Small intestine (tissue), 7 donors: ENCODE measurements at regions not wholly inside any gene's neighbourhood (a gene's known extent, or its start where the extent isn't known, plus 50 kb on each side); places are given as distances from the start of the nearest gene placed in this dataset.

Source experiments
- DNase-seq, 2 donors: peaks; one replicate each; pipeline versions ENCODE4 v3.0.0 to v3.0.0-alpha.2; 2013
- FAIRE-seq: peaks from 2 replicates; lab custom pipeline; 2012; peaks lifted over from hg19 to GRCh38; lab: Jason Lieb, UNC
- H3K27ac ChIP-seq, 3 donors: one replicate each; pipeline ENCODE4 v1.5.1; 2013; ENCODE audit warnings: low read length in 2 of 3, mild to moderate bottlenecking in 2 of 3, control low read depth in 1 of 3, inconsistent platforms in 1 of 3, low read depth in 1 of 3, moderate library complexity in 1 of 3
- H3K27me3 ChIP-seq, 3 donors: one replicate each; pipeline ENCODE4 v1.6.1; 2013; ENCODE audit warnings: low read length in 3 of 3, inconsistent platforms in 1 of 3; ENCODE audit not compliant: control insufficient read depth in 3 of 3, insufficient read depth in 3 of 3
- H3K36me3 ChIP-seq, 3 donors: one replicate each; pipeline ENCODE4 v1.6.1; 2013; ENCODE audit warnings: low read length in 3 of 3, inconsistent platforms in 1 of 3, low read depth in 1 of 3, mild to moderate bottlenecking in 1 of 3, moderate library complexity in 1 of 3; ENCODE audit not compliant: control insufficient read depth in 3 of 3, insufficient read depth in 2 of 3
- H3K4me1 ChIP-seq, 3 donors: one replicate each; pipeline ENCODE4 v1.6.1; 2013; ENCODE audit warnings: low read length in 2 of 3, inconsistent platforms in 1 of 3, low read depth in 1 of 3, mild to moderate bottlenecking in 1 of 3, moderate library complexity in 1 of 3; ENCODE audit not compliant: control insufficient read depth in 3 of 3, insufficient read depth in 2 of 3
- H3K4me3 ChIP-seq, 3 donors: one replicate each; pipeline ENCODE4 v1.5.1; 2013; ENCODE audit warnings: low read length in 3 of 3, control low read depth in 1 of 3, inconsistent platforms in 1 of 3, low read depth in 1 of 3, mild to moderate bottlenecking in 1 of 3, moderate library complexity in 1 of 3
- H3K9me3 ChIP-seq, 2 donors: one replicate each; pipeline ENCODE4 v1.6.1; 2013; ENCODE audit warnings: low read depth in 1 of 2, low read length in 1 of 2; ENCODE audit not compliant: control insufficient read depth in 2 of 2, insufficient read depth in 1 of 2
- WGBS, 3 donors: extraction: QIAGEN DNeasy Blood & Tissue Kit; methylation state at CpG; one replicate each; pipeline ENCODE4 v1.1.7; 2013; 5-methylcytosine and 5-hydroxymethylcytosine counted together
- donor health status: healthy with polysubstance abuse.
- donor health status: control.
- donor health status: control.
- donor health status: Bipolar disorder and iron deficiency.
- donor health status: healthy.

- DNase-seq (peak in 1 of 2 donors; percentile 6), FAIRE-seq (no peak)
- H3K27me3 ChIP-seq = no peaks in the 10 kb centered on the region
- H3K4me3 ChIP-seq = no peak overlapping the region
- WGBS, 3 donors = 65 to 69% (median 67%) methylated on average over 18 of the region's 18 CpGs
- no peaks in the 10 kb centered on the region for H3K9me3 ChIP-seq
- no peak overlapping the region for H3K27ac ChIP-seq
- no peaks in the 10 kb centered on the region for H3K36me3 ChIP-seq
- no peaks in the 10 kb centered on the region for H3K4me1 ChIP-seq
These were observed 308.4 kb downstream of the BRD1 start for GRCh38 chr22:49519117-49519737.

- Histone ChIP-seq H3K4me1 (no peaks in the 10 kb centered on the region), H3K27me3 (no peaks in the 10 kb centered on the region), H3K9me3 (no peaks in the 10 kb centered on the region), H3K36me3 (no peaks in the 10 kb centered on the region), H3K4me3 (no peak overlapping the region), H3K27ac (no peak overlapping the region)
- DNase-seq (no peak), FAIRE-seq (no peak)
- WGBS, 3 donors = 69 to 73% (median 69%) methylated on average over 21 to 22 of the region's 22 CpGs
These were observed 309.2 kb downstream of the BRD1 start for GRCh38 chr22:49518436-49518970.

- Histone ChIP-seq H3K9me3 (no peaks in the 10 kb centered on the region), H3K4me3 (no peak overlapping the region), H3K4me1 (no peaks in the 10 kb centered on the region), H3K27ac (no peak overlapping the region), H3K27me3 (no peaks in the 10 kb centered on the region), H3K36me3 (no peaks in the 10 kb centered on the region)
- WGBS, 3 donors = 79 to 89% (median 79%) methylated on average over 23 of the region's 23 CpGs
- no peak for FAIRE-seq
- DNase-seq = no peak
These were observed 309.9 kb downstream of the BRD1 start for GRCh38 chr22:49517667-49518185.

GRCh38 chr22:49517211-49517610 lies 310.5 kb downstream of the BRD1 start:
- H3K4me1 ChIP-seq = no peaks in the 10 kb centered on the region
- H3K27ac ChIP-seq = no peak overlapping the region
- no peak overlapping the region for H3K4me3 ChIP-seq
- no peaks in the 10 kb centered on the region for H3K27me3 ChIP-seq
- H3K36me3 ChIP-seq = no peaks in the 10 kb centered on the region
- FAIRE-seq = no peak
- no peak for DNase-seq
- 81 to 91% (median 84%) methylated on average over 16 of the region's 16 CpGs for WGBS, 3 donors
- H3K9me3 ChIP-seq = no peaks in the 10 kb centered on the region

DNA sequence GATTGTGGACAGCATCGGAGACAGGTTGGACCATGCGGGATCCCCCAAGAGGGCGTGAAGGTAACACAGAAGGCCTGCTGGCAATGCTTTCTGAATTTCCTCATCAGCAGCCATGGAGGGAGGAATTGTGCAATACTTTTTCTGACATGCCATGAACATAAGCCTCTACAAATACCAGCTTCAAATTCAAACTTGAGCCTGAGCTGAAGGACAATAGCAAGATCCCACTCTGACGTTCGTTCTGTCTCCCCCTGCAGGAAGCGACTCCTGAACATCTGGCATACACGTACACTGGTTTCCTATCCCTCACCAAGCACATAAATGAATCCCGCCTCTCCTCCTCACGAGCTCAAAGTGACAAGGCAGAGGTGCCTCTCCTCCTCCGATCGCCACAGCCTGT lies 312.2 kb downstream of the BRD1 start:
- no peak for FAIRE-seq
- no peak overlapping the region for H3K27ac ChIP-seq
- DNase-seq = no peak
- no peak overlapping the region for H3K4me3 ChIP-seq
- peaks cover 0 to 3% of the 10 kb centered on the region in 2 donors for H3K9me3 ChIP-seq
- no peaks in the 10 kb centered on the region for H3K27me3 ChIP-seq
- WGBS, 3 donors = 82 to 89% (median 85%) methylated on average over 11 of the region's 11 CpGs
- H3K4me1 ChIP-seq = no peaks in the 10 kb centered on the region
- H3K36me3 ChIP-seq = no peaks in the 10 kb centered on the region

- Histone ChIP-seq H3K4me1 (no peaks in the 10 kb centered on the region), H3K36me3 (no peaks in the 10 kb centered on the region), H3K4me3 (no peak overlapping the region), H3K27me3 (no peaks in the 10 kb centered on the region), H3K27ac (no peak overlapping the region), H3K9me3 (peaks cover 0 to 3% of the 10 kb centered on the region in 2 donors)
- FAIRE-seq = no peak
- no peak for DNase-seq
- 71 to 85% (median 80%) methylated on average over 10 of the region's 10 CpGs for WGBS, 3 donors
These were observed 313.0 kb downstream of the BRD1 start for GRCh38 chr22:49514641-49515040.

DNA sequence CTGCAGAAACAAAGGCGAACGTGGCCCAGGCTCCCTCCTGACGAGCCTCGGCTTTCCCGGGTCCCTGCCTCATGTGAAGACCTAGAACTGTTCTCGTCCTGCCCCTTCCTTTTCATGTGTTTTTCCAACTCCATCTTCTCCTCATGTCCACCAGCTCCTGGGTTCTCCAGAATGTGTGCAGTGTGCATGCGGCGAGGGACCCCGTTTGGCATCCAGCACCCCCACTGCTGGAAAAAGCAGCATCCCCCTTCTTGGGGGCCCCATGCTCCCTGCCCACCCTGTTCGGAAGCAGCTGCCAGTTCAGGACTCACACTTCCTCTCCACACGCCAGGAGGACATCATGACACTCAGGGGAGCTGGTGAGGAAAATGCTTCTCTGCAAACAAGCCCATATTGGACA lies 313.5 kb downstream of the BRD1 start:
- FAIRE-seq = no peak
- no peak overlapping the region for H3K4me3 ChIP-seq
- WGBS, 3 donors = 84 to 89% (median 85%) methylated on average over 11 of the region's 11 CpGs
- H3K36me3 ChIP-seq = no peaks in the 10 kb centered on the region
- DNase-seq = no peak
- peaks cover 0 to 3% of the 10 kb centered on the region in 2 donors for H3K9me3 ChIP-seq
- H3K4me1 ChIP-seq = no peaks in the 10 kb centered on the region
- no peaks in the 10 kb centered on the region for H3K27me3 ChIP-seq
- H3K27ac ChIP-seq = no peak overlapping the region

DNA sequence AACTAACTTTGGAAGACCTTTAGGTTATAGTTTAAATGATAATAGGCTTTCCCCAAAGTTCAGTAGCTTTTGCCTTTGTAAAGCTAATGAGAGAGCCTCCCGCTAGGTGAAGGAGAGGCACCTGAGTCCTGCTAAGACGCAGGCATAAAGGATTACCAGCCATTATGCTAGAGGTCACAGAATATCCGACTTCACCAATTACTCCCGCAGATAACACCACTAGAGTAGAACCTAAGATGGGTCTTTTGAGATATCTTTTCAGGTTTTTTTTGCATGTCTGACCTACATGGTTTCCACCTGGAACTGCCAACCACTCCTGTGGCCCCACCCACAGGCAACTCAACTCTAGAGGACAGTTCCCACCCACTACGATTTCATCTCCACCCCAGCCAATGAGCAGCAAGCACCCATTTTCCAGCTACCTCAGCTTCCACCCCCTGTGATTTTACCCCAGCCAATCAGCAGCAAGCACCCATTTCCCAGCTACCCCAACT lies 314.3 kb downstream of the BRD1 start:
- Histone ChIP-seq H3K36me3 (no peaks in the 10 kb centered on the region), H3K4me3 (no peak overlapping the region), H3K4me1 (no peaks in the 10 kb centered on the region), H3K9me3 (peaks cover 0 to 3% of the 10 kb centered on the region in 2 donors), H3K27ac (no peak overlapping the region), H3K27me3 (no peaks in the 10 kb centered on the region)
- FAIRE-seq (no peak), DNase-seq (no peak)
- WGBS, 3 donors = 72 to 77% (median 76%) methylated on average over 5 of the region's 5 CpGs
